Gastroesophageal sphincter (tissue), 4 donors: ENCODE measurements at regions not wholly inside any gene's neighbourhood (a gene's known extent, or its start where the extent isn't known, plus 50 kb on each side); places are given as distances from the start of the nearest gene placed in this dataset.

Experiments
- ATAC-seq: fragments of 150-250 bp; one replicate; pipeline ENCODE4 v1.9.1; 2016; ENCODE audit warnings: mild to moderate bottlenecking, moderate library complexity
- H3K27ac ChIP-seq, 4 donors: fragments of 200-600 bp; sonication (generic) in 3 of 4; 1 replicate in 3 of 4; 2 replicates in 1 of 4; pipeline ENCODE4 v1.5.1; 2016 to 2019
- H3K27me3 ChIP-seq: fragments of 200-600 bp; sonication (generic); one replicate; pipeline ENCODE4 v1.5.1; 2019
- H3K36me3 ChIP-seq, 2 donors: fragments of 200-600 bp; sonication (generic); one replicate each; pipeline ENCODE4 v1.5.1; 2019; ENCODE audit warnings: control low read depth in 1 of 2
- H3K4me1 ChIP-seq, 3 donors: fragments of 200-600 bp; sonication (generic); 1 replicate in 2 of 3; 2 replicates in 1 of 3; pipeline ENCODE4 v1.5.1; 2016 to 2019; ENCODE audit warnings: control low read depth in 2 of 3
- H3K4me3 ChIP-seq, 2 donors: fragments of 200-600 bp; sonication (generic); one replicate each; pipeline ENCODE4 v1.5.1; 2019; ENCODE audit warnings: mild to moderate bottlenecking in 1 of 2, moderate library complexity in 1 of 2
- H3K9me3 ChIP-seq, 3 donors: fragments of 200-600 bp; sonication (generic); one replicate each; pipeline ENCODE4 v1.5.1; 2017 to 2019; ENCODE audit warnings: control low read depth in 2 of 3
- EP300 ChIP-seq: sonication (generic); formaldehyde crosslinking; IDR thresholded peaks from one replicate; pipeline ENCODE4 v1.6.1; 2017; ENCODE audit warnings: antibody characterized with exemption, mild to moderate bottlenecking
- POLR2A ChIP-seq, 2 donors: fragments of 450-650 bp; IDR thresholded peaks; one replicate each; pipeline ENCODE4 v1.6.1; 2017; ENCODE audit warnings: antibody characterized with exemption in 2 of 2, mild to moderate bottlenecking in 2 of 2, moderate library complexity in 1 of 2
- POLR2AphosphoS5 ChIP-seq: sonication (generic); formaldehyde crosslinking; IDR thresholded peaks from one replicate; pipeline ENCODE4 v1.6.1; 2017; ENCODE audit warnings: antibody characterized with exemption
- WGBS, 2 donors: methylation state at CpG; one replicate each; pipeline ENCODE4 v1.1.5; 2018; ENCODE audit warnings: low coverage in 1 of 2; 5-methylcytosine and 5-hydroxymethylcytosine counted together
- TF ChIP-seq, protein P1 (sequence below), 4 experiments: fragments of 200-600 bp in 2 of 4; fragments of 450-650 bp in 2 of 4; sonication (generic) in 1 of 4; IDR thresholded peaks; one replicate each; pipeline ENCODE4 v1.5.1; 2017 to 2019; ENCODE audit warnings: antibody characterized with exemption in 4 of 4, mild to moderate bottlenecking in 2 of 4, moderate library complexity in 2 of 4

DNA sequence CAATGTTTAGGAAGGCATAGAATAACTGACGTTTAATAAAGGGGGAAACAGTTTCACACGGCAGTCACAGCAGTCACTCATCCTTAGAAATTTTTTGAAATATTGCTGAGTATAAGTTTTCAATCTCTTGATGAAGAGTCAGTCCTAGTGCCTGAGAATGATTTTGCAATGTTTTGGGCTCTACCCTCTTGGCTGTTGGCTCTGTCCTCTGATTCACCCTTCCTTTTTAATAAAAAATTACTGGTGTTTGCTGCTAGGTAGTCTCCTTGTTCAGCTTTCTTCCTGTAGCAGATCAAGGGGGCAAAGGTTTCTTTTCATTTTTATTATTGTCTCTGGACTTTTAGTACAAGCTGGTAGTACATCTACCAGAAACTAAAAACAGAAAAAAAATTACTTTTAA is 194.3 kb upstream of the ANO3 start:
- Histone ChIP-seq H3K27ac (no peak overlapping the region), H3K9me3 (no peaks in the 10 kb centered on the region), H3K4me1 (no peaks in the 10 kb centered on the region), H3K36me3 (no peaks in the 10 kb centered on the region), H3K4me3 (no peak overlapping the region), H3K27me3 (no peaks in the 10 kb centered on the region)
- 78 to 96% methylated on average over 2 of the region's 2 CpGs for WGBS, 2 donors
- no peak for TF ChIP-seq POLR2A (IDR thresholded peaks at IDR 0.05)
- TF ChIP-seq POLR2AphosphoS5, result no peak
- ATAC-seq, result no peak

DNA sequence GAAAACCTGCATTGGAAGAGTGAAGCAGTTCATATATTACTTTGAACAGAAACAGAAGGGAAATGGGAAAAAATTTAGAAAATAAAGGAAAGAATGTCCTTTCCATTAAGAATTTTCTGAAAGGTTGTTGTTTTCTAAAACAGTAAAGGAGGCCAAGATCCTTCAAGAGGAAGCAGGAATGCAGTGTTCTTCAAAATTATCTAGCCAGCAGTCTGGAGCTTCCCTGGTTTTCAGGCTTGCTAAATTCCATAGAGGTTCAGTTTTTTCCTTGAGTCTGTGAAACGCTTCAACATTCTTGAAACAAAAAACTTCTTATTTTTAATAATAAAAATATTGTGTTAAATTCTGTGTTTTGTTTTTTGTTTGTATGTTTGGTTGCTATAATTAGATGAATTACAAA is 189.0 kb upstream of the ANO3 start:
- no peaks in the 10 kb centered on the region for H3K9me3 ChIP-seq
- WGBS, 2 donors, result 53 to 88% methylated on average over 1 of the region's 1 CpG

DNA sequence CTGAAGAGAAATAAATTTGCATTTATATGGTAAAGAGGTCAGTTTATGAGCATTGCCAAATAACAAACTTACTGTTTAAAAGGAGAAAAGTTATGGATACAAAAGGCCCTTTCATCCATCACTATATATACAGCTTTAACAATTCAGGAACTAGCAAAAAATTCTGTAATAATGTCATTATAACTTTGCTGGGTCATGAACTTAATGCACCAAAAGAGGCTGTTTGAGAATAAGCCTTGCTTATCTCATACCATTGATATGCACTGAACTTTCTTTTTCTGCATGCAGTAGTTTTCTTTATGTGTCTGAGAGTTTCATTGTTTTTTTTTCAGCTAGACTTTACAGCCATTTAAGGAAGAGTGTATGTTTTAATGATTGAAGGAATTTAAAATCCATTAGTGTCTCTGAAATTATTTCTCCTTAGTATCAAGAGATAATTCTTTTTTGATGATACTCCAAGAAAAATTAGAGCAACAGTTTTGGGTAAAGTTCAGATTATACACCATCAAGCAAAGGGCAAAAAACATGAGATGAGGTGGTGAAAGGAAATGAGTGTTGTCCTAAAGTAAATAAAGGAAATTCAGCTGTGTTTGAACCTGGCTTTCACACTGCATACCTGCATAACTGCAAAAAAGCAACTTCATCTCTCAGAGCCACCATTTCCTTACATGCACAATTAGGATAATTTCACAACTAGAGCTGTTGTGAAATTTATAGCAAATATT is 188.2 kb upstream of the ANO3 start:
- H3K36me3 ChIP-seq, result no peaks in the 10 kb centered on the region
- no peak for ATAC-seq

More for the DNA sequence above, 189.0 kb upstream of the ANO3 start:
- H3K4me1 ChIP-seq, result peaks cover 0 to 10% (median 0%) of the 10 kb centered on the region in 3 donors
- no peak for ATAC-seq
- H3K27ac ChIP-seq, result no peak overlapping the region
- TF ChIP-seq, protein P1, sequence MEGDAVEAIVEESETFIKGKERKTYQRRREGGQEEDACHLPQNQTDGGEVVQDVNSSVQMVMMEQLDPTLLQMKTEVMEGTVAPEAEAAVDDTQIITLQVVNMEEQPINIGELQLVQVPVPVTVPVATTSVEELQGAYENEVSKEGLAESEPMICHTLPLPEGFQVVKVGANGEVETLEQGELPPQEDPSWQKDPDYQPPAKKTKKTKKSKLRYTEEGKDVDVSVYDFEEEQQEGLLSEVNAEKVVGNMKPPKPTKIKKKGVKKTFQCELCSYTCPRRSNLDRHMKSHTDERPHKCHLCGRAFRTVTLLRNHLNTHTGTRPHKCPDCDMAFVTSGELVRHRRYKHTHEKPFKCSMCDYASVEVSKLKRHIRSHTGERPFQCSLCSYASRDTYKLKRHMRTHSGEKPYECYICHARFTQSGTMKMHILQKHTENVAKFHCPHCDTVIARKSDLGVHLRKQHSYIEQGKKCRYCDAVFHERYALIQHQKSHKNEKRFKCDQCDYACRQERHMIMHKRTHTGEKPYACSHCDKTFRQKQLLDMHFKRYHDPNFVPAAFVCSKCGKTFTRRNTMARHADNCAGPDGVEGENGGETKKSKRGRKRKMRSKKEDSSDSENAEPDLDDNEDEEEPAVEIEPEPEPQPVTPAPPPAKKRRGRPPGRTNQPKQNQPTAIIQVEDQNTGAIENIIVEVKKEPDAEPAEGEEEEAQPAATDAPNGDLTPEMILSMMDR (IDR thresholded peaks at IDR 0.05), result no peak
- H3K4me3 ChIP-seq, result no peak overlapping the region
- no peaks in the 10 kb centered on the region for H3K27me3 ChIP-seq
- no peaks in the 10 kb centered on the region for H3K36me3 ChIP-seq

DNA sequence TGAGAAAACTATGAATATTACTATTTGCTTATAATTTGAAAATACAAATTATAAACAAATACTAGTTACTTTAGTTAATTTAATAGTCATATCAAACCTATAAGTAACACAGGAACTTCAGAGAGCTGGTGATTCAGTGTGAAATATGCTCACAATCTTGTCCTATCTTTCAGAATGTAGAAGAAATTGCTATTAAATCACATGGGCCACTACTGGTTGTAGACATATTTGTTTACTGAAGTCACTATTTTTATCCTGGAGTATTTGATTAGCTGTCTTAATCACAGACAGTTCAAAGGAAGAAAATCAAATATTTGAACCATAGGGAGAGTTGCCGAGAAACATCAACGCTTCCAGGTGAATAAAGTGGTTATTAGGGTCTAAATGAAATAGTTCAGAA is 187.6 kb upstream of the ANO3 start:
- H3K4me3 ChIP-seq, result no peak overlapping the region
- H3K27ac ChIP-seq, result no peak overlapping the region
- no peaks in the 10 kb centered on the region for H3K36me3 ChIP-seq
- H3K4me1 ChIP-seq, result peaks cover 0 to 10% (median 0%) of the 10 kb centered on the region in 3 donors
- no peaks in the 10 kb centered on the region for H3K27me3 ChIP-seq
- no peak for TF ChIP-seq POLR2A (IDR thresholded peaks at IDR 0.05)
- no peak for TF ChIP-seq POLR2AphosphoS5
- no peak for TF ChIP-seq EP300
- TF ChIP-seq, protein P1 (IDR thresholded peaks at IDR 0.05), result no peak
- no peaks in the 10 kb centered on the region for H3K9me3 ChIP-seq
- 42 to 90% methylated on average over 2 of the region's 2 CpGs for WGBS, 2 donors
- ATAC-seq, result no peak

More for the DNA sequence above, 188.2 kb upstream of the ANO3 start:
- no peak overlapping the region for H3K4me3 ChIP-seq
- H3K27me3 ChIP-seq, result no peaks in the 10 kb centered on the region
- no peaks in the 10 kb centered on the region for H3K9me3 ChIP-seq
- no peak overlapping the region for H3K27ac ChIP-seq
- TF ChIP-seq, protein P1 (IDR thresholded peaks at IDR 0.05), result no peak
- TF ChIP-seq EP300, result no peak
- no peak for TF ChIP-seq POLR2AphosphoS5
- TF ChIP-seq POLR2A (IDR thresholded peaks at IDR 0.05), result no peak
- H3K4me1 ChIP-seq, result peaks cover 0 to 10% (median 0%) of the 10 kb centered on the region in 3 donors

DNA sequence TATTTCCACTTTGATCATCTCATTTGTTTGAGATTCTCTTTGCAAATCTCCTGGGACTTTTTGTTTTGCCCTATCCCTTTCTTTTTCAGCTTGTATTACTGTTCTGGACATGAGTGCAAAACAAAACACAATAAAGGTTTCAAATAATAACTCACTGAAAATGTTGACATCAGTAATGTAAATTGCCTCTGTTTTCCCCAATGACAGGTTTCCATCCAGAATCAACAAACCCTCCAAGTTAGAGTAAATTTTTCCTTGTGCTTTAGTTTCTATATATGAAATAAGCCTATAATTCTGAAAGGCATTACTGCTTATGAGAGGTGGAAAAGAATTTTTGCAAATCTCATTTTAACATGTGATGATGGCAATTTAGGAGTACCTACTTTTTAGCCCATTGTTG is 187.0 kb upstream of the ANO3 start:
- Histone ChIP-seq H3K27ac (no peak overlapping the region), H3K4me1 (peaks cover 0 to 10% (median 0%) of the 10 kb centered on the region in 3 donors), H3K27me3 (no peaks in the 10 kb centered on the region), H3K36me3 (no peaks in the 10 kb centered on the region), H3K4me3 (no peak overlapping the region), H3K9me3 (no peaks in the 10 kb centered on the region)
- no peak for ATAC-seq
- no peak for TF ChIP-seq POLR2AphosphoS5
- no peak for TF ChIP-seq EP300
- TF ChIP-seq, protein P1 (IDR thresholded peaks at IDR 0.05), result no peak
- TF ChIP-seq POLR2A (IDR thresholded peaks at IDR 0.05), result no peak
